ENCODE measurements at regions not wholly inside any gene's neighbourhood (a gene's known extent, or its start where the extent isn't known, plus 50 kb on each side); places are given as distances from the start of the nearest gene placed in this dataset.

GRCh38 chrX:147735364-147735763, 176.4 kb upstream of the FMR1 start:
- TF ChIP-seq RAD21 (IDR thresholded peaks at IDR 0.05; ENCODE audit: low read depth) (no peak), POLR2A (IDR thresholded peaks at IDR 0.05; ENCODE audit: borderline replicate concordance, extremely low read depth, insufficient read depth, insufficient read length) (no peak), SIN3A (IDR thresholded peaks at IDR 0.05; ENCODE audit: low read depth) (no peak), CTCF (IDR thresholded peaks at IDR 0.05 in 2 of 3, conservative IDR thresholded peaks at IDR 0.05 in 1 of 3; ENCODE audit: borderline replicate concordance in 1 of 3, insufficient read depth in 1 of 3, low read depth in 2 of 3, low read length in 2 of 3) (no peak), TCF7L2 (IDR thresholded peaks at IDR 0.05; ENCODE audit: borderline replicate concordance, extremely low read depth, insufficient read depth, insufficient read length) (no peak), MAX (IDR thresholded peaks at IDR 0.05) (no peak), ELF1 (IDR thresholded peaks at IDR 0.05; ENCODE audit: borderline replicate concordance, low read depth) (no peak), EZH2 (IDR thresholded peaks at IDR 0.05) (no peak), POLR2AphosphoS5 (IDR thresholded peaks at IDR 0.05; ENCODE audit: low read depth, low read length) (no peak), JUND (IDR thresholded peaks at IDR 0.05) (no peak)
